Inflammatory macrophage treated with lipopolysaccharide for 4 hours (primary cell): ENCODE measurements at regions not wholly inside any gene's neighbourhood (a gene's known extent, or its start where the extent isn't known, plus 50 kb on each side); places are given as distances from the start of the nearest gene placed in this dataset.
"Not testable (repeated sequence)": the region's sequence is repeated elsewhere in the genome, so short reads cannot be mapped to it uniquely, and the experiment has no call there.

ENCODE experiments used
- DNase-seq: peaks from one replicate; pipeline ENCODE4 v3.0.0-alpha.2; 2020

DNA sequence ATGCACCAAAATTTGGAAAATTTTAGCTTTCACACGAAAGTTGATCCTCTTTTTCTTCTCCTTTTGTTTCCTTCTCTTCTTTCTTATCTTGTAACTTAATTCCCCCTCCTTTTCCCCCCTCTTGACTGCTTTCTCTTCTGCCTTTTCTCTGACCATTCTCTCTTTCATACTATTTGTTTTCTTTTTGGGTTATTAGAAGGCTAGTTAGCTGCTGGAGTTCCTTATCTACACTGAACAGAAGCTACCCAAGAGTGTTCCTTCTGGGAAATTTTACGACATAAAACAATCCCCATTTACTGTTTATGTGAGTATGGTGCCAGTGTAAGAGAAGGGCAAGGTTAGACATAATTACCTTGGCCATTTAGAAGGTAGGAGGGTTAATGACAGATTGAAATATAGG is 218.4 kb upstream of the DTNA start:
- DNase-seq: no peak

DNA sequence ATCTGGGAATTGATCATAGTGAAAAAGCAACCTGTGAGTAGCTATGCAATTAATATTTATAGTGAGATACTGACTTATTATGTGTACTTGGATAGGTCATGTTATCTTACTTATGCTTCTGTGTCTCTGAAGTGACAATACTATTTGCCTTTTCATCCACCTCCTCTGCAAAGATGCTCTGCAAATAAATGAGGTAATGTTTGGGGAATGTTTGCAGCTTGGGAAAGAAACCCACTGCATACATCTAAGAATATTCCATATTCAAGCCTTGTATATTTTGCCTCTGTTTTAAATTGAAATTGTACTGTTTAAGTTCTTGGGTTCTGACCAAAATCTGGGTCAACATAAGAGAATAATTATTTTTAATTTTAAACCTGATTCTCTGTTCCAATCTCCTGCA is 217.4 kb upstream of the DTNA start:
- no peak for DNase-seq

DNA sequence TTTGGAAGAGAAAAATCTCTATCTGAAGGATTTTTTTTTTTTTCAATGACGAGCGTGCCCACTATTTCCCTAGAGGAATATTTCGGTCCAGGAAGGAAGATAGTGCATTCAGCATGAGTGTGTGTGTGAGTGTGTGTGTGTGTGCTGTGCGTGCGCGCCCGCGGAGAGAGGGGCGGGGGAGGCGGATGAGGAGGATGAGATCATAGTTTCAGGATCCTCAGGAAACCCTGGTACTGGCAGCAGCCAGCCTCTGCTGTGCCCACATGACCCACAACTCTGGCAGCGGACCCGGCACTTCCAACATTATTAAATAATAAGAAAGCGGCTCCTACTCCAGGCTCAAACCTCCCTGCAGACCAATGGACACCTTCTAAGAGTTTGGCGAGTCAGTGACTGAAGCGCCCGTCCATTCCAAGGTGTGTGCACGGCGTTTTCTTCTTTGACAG is 217.0 kb upstream of the DTNA start:
- DNase-seq: peak; percentile 72

DNA sequence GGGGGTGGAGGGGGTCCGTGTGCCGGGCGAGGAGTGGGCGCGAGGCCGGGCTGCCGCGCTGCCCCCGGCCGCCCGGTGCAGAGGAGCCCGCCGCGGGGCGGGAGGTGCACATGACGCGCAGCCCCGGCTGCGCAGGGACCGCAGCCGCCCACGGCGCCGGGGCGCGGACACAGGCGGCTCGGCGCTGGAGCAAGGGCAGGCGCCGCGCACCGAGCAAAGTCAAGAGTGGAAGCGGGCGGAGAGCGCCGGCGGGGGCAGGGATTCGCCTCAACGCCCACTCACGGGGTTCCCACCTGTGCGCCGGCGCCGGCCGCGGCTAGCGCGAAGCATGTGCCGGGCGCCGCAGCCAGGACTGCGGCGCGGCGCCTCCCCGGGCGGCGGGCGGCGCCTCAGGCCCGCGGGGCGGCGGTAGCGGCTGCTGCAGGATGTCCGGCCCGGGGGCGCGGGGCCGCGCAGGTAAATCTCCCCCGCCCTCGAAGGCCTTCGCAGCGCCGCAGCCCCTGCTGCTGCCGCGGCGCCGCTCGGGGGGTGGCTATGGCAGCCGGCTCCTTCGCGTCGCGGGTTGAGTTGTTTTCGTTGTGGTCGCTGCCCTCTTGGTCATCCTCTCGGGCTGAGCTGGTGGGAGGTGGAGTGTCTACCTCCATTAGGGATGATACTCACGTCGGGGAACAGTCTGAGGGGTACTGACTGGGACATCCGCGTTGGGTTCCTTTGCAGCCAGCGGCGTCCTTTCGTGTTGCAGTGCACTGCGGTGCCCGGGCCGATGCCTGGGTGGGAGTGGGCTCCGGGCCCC is 216.3 kb upstream of the DTNA start:
- DNase-seq: peak; percentile 26

DNA sequence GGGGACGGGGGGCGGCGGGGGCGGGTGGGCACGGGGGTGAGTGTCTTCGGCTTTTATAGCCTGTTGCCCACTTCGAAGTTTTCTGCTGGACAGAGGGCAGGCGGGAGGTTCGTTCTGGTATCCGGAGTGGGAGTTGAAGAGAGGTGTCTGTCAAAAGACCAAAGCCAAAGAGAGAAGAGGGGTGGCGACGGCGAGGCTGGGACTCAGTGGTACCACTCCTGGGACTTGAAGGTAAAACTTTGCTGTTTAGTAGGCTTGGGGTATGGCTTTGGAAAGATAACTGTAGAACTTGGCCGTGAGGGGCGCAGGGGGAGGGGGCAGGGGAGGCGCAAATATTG is 215.8 kb upstream of the DTNA start:
- no peak for DNase-seq

DNA sequence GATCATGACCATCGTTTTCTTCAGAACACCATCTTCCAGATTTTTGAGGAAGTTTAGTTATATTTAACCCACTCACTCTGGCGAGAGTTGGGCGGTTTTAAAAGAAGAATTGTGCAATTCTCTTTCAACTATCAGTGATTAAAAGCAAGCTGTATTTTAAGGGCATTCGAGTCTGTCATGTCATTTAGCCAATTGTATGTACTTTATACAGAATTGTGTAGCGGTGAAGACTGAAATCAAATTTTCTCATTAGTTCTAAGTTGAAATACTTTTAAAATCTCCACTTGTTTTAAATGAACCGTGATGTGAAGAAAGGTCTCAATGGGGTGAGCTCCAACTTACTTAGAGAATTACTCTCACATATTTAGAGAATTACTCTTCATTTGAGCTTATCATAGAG is 214.6 kb upstream of the DTNA start:
- DNase-seq: peak; percentile 58

DNA sequence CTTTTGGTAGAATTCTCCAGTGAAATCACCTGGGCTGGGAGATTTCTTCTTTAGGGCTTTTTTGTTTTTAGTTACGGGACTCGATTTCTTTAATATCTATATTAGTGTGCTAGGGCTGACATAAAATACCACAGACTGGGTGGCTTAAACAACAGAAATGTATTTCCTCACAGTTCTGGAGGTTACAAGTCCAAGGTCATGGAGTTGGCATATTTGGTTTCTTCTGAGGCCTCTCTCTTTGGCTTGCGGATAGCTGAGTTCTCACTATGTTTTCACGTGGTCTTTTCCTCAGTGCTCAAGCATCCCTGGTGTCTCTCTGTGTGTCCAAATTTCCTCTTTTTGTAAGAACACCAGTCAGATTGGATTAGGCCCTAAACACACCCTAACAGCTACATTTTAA is 208.5 kb upstream of the DTNA start:
- DNase-seq: no peak

DNA sequence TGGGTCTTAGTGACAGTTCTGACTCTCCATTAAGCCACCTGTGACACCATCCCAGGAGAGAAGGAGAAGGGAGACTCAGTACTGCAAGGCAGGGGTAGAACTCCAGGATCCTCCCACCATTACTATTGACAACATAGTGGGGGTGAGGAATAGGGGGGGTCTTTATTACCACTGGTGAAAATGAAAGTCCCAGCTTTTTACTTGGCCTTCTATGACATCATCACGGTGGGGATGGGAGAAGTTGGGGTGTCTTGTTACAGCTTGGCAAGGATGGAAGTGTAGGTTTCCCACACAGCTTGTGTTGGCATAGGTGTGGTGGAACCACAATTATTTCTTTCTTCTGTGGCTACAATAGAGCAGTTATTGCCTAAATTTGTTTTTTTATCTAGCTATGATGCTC is 203.9 kb upstream of the DTNA start:
- no peak for DNase-seq

DNA sequence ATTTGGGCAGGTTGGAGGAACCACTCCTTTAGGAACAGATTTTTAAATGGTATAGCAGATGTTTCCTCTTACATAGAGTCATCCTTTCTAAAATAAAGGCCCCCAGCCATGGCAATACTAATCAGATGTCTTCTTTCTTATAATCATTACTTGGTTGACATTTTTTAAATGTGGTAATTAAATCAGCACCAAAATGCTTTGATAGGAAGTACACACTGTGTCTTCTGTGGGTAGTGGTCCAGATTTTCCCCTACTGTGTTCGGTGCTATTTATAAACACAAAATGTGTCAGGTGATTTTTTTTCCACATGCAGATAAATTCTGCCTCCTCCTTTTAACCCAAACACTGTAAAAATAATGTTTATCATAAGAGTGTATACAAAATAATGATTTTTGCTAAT is 200.9 kb upstream of the DTNA start:
- no peak for DNase-seq

DNA sequence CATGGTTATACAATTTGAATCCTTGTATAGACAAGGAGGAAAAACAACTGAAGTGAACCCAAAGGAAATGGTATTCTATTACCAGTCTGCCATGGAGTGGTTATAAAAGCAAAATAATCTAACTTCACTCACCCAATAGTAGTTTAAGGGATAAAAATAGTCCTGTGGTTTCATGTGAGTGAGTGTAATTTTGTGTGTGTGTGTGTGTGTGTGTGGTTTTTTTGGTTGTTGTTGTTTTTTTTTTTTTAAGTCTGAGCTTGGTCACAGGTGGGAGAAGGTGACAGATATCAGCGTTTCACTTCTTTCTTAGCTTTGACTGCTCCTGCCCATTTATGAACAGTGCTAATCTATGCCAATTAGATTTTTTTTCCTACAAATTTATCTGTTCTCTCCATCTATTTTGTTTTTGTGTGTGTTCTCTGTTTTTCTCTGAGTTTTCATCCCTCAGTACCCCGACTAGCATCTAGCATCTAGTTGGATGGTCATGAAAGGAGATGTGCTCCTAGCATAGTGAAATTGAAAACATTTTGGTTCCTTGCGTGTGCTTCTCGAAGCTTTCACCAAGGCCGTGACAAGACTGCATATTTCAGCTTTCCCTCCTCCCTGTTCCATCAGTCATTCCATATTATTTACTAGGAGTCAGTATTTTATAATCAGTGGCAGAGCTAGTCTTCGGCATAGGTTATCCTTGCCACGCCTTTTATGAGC is 200.1 kb upstream of the DTNA start:
- DNase-seq: no peak

DNA sequence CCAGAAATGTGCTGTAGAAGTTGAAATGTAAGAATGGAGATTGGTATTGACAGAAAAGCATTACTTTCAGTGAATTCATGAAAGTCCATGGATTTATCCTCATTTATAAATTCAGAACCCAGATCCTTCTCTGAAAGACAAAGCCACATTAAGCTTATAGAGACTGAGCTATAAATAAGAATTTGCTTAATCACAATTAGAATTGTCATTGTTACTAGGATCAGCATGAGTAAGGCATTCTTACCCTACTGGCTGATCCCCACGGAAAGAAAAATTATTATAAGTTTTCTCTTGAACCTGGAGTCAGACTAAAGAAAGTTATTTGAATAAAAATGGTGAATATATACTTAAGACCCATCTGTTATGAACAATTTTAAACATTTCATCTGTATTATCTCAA is 199.2 kb upstream of the DTNA start:
- no peak for DNase-seq

DNA sequence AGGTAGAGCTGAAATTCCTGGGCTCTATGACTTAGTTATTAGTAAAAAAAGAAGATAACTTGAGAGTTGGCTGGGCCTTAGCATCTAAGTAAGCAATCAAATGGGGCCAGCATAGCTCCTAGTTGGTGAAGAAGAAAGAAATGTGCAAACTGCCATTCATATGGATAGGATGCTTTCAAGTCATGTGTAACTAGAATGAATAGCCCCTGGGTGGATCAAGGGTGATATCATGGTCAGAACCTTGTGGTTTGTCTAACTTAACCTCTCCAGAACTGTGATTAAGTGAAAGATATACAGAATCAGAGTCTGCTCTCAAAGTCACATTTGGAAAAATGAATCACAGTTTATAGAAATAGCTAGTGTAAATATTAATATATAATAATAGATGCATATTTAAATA is 198.7 kb upstream of the DTNA start:
- DNase-seq: no peak

DNA sequence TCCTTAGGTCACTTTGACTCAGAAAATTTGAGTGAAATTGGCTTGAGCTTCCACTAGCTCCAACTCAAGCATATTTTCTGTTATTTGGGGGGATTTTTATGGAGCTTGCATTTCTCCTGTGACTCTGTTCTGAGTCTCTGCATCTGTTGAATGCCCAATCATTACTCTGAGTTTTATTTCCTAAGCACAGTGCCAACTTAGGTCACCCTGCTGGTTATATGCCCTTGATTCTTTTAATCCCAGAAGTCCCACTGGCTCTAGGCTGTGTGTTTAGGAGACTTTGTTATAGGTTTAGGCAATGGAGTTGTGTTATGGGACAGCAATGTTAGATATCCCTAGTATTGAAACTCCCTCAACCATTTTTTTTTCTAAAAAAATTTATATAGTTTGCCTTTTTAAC is 198.2 kb upstream of the DTNA start:
- DNase-seq: no peak

DNA sequence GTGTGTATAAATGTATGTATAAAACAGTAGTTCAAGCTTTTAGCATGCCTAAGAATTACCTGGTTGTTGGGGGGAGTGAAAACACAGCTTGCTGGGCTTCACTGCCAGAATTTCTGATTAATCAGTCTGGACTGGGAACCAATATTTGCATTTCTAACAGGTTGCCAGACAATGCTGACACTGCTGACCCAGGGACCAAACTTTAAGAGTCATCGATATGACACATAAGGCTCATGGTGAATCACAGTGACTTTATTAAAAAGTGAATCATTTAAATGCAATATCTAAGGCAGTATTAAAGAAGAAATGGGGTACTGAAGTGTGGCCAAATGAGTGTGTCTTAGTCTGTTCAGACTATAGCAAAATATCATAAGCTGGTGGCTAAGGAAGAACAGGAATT is 195.9 kb upstream of the DTNA start:
- no peak for DNase-seq

DNA sequence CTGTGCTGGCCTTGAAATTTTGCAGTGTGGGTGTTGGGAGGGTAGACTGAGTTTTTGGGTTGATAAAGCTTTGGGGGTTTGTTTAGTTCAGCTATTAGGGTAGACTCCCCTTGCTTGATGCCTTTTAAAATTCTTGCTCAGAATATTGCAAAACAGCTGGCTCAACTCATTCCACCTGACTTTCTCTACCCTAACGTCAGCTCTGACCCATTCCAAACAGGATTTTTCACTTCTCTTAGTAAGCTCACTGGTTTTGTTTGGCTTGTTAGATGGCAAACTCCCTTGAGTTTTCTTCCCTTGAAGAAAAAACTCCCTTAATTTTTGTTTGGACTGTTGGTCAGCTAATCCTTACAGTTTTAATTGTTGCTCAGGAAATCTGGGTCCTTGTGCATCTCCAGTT is 195.1 kb upstream of the DTNA start:
- DNase-seq: no peak

DNA sequence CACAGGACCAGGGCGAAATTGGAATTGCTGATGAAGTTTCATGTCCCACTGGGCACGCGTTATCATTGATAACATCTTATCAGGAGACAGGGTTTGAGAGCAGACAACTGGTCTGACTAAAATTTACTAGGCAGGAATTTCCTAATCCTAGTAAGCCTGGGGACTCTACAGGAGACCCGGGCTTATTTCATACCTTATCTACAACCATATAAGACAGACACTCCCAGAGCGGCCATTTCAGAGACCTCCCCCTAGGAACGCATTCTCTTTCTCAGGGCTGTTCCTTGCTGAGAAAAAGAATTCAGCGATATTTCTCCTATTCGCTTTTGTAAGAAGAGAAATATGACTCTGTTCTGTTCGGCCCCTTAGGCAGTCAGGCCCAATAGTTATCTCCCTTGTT is 193.7 kb upstream of the DTNA start:
- not testable (repeated sequence) for DNase-seq

DNA sequence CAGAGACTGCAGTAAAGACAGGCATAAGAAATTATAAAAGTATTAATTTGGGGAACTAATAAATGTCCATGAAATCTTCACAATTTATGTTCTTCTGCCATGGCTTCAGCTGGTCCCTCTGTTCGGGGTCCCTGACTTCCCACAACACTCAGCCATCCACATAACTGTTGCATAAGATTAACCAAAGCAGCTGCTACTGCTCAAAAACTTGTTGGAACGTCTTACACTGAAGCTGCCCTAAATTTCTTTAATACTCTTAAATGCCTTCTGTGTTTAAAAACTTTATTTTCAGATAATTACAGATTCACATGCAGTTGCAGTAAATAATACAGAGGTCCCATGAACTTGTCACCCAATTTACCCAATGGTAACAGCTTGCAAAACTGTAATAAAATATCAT is 193.1 kb upstream of the DTNA start:
- not testable (repeated sequence) for DNase-seq

DNA sequence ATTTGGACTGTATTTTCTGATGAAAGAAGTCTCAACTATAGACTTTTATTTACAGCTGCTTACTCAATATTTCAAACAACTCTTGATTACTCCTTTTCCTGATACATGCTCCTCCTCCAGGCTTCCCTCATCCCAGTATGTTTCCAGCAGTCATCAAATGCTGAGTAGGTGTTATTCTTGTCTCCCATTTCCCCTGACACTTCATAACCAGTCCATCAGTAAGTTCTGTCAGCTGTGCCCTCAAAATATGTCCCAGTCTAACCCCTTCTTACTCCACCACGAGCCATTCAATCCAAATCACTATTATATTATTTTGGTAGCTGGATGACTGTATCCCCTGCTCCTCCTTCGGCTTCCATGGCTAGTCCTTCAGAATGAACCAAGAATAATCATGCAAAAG is 189.1 kb upstream of the DTNA start:
- DNase-seq: no peak

DNA sequence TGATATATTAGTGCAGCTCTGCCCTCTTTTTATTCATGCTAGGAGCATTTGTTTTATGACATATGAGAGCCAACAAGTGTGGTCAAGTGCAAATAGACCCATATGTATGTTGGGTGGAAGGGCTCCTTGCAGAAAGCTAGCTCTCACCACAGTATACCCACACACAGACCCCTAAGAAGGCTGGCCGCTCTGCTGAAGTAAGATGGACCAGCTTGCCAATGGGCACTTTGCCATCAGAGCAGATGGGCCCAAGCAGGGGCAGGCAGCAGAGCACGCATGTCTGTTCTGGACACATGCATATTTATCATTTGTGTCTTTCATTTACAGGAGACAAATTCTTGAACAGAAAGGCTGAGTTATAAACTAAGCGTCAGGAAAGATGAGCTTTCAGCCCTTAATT is 187.5 kb upstream of the DTNA start:
- no peak for DNase-seq

DNA sequence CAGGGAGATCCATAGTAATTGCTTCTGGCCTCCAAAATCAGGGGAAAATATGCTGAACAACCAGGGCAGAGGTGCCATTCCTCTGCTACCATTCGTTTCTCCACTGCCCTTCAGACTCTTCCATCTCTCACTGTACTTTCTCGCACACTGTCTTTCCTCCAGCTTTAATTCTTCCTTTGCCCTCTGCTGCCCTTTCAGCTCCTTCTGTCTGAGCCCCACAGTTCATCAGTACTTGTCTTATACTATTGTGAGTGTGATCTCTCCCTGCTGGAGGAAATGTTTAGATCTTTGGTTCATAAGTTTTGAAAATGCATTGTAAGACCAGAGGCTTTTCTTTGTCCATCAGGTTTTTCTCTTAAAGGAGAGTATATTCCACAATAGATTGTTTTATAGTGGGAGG is 184.9 kb upstream of the DTNA start:
- DNase-seq: no peak

DNA sequence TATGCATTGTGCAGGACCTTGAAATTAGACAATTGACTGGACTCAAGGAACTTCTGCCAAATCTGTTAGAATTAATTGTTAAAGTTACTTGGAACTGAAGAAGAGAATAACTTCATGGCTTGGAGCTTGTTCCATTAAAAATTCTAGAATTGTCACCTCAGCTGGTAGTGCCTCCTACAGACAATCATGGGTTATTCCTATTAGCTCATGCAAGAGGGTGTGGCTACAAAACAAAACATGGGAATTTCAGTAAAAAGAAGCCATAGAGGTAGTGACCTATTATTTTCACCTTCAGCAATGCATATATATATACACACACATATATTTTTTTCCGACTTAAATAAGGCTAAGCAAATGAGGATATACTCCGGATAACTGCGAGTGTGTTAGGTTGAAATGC is 181.9 kb upstream of the DTNA start:
- DNase-seq: no peak

DNA sequence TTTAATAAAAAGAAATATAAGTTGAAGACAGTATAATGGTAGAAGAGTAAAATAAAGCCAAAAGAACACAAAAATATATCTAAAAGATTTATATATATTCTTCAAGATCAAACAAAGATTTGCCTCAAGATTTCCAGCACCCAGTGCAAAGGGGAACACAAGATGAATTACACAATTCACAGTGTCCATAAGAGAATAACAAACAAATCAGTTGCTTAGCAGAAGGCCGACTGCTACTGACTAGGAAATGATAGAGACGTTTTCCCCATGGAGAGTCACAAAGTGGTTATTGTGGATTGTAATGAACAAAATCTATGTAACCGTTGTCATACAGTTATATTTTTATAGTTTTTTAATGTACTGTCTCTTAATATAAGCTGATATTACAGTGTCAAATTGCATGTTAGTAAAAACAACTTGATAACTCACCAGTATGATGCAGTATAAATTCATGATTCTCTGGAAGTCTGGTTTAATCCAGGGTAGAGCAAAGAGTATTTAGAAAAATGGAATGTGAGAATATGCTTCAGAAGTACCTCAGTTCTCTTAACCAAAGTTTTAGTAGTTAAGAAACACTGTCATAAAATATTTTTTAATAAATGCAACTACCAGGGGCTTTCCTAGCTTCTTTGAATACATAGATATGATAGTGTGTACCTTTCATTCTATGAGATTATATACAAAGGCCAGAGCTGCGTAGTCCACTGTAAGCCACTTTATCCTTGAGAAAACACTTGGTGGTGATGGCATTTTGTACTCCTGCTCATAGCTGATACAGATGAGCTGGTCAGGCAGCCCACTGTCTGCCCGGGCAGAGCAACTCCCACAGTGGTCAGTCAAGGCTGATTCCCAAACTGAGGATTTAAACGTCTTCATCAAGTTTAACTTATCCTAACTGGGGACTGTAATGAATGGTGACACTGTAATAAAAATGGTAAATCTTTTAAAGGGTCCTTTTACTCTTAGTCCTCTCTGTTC is 180.5 kb upstream of the DTNA start:
- no peak for DNase-seq

DNA sequence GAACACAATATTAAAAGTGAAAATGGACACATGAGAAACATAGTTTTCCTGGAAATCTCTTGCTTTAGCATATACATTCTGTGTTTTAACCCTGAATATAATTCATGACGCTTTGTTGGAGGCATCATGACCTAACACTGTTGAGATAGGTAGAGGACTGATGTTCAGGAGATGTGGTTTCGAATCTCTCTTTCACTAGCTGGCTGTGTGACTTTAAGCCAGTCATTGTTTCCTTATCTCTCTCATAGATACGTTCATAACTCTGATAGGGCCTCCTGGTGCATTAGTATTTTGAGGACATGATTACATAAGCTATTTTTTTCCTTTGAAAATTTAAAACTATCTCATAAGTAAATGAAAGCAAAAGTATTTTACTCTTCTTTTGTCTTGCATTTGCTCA is 179.0 kb upstream of the DTNA start:
- no peak for DNase-seq

DNA sequence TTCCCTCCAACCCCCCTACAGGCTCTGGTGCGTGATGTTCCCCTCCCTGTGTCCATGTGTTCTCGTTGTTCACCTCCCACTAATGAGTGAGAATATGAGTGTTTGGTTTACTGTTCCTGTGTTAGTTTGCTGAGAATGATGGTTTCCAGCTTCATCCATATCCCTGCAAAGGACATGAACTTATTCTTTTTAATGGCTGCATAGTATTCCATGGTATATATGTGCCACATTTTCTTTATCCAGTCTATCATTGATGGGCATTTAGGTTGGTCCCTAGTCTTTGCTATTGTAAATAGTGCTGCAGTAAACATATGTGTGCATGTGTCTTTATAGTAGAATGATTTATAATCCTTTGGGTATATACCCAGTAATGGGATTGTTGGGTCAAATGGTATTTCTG is 175.5 kb upstream of the DTNA start:
- DNase-seq: not testable (repeated sequence)
